Esophagus muscularis mucosa (tissue), 4 donors: ENCODE measurements at regions not wholly inside any gene's neighbourhood (a gene's known extent, or its start where the extent isn't known, plus 50 kb on each side); places are given as distances from the start of the nearest gene placed in this dataset.
A peak's percentile ranks its signal among the peaks of the same experiment; 100 is the strongest.

ENCODE experiments used
- DNase-seq: peaks from one replicate; pipeline ENCODE4 v3.0.0-alpha.2; 2017; ENCODE audit errors: extremely low spot score
- H3K27ac ChIP-seq, 4 donors: fragments of 200-600 bp; sonication (generic); replicated peaks in 1 of 4; 1 replicate in 3 of 4; 2 replicates in 1 of 4; pipeline ENCODE4 v1.5.1; 2016 to 2019; ENCODE audit warnings: mild to moderate bottlenecking in 1 of 4
- H3K27me3 ChIP-seq, 4 donors: fragments of 200-600 bp; sonication (generic); one replicate each; pipeline versions ENCODE4 v1.5.1 to v1.6.0; 2016 to 2019
- H3K36me3 ChIP-seq, 4 donors: fragments of 200-600 bp; sonication (generic); one replicate each; pipeline ENCODE4 v1.5.1; 2016 to 2019
- H3K4me1 ChIP-seq, 4 donors: fragments of 200-600 bp; sonication (generic); one replicate each; pipeline ENCODE4 v1.5.1; 2016 to 2019
- H3K4me3 ChIP-seq, 4 donors: fragments of 200-600 bp; sonication (generic); 1 replicate in 2 of 4; 2 replicates in 2 of 4; pipeline ENCODE4 v1.5.1; 2016 to 2019; ENCODE audit warnings: mild to moderate bottlenecking in 4 of 4, moderate library complexity in 1 of 4
- H3K9me3 ChIP-seq, 4 donors: fragments of 200-600 bp; sonication (generic); 1 replicate in 3 of 4; 2 replicates in 1 of 4; pipeline ENCODE4 v1.5.1; 2016 to 2019
- CTCF ChIP-seq, 3 experiments: fragments of 200-600 bp in 2 of 3; fragments of 450-650 bp in 1 of 3; sonication (generic) in 2 of 3; IDR thresholded peaks; one replicate each; pipeline ENCODE4 v1.5.1; 2017 to 2019; ENCODE audit warnings: antibody characterized with exemption in 3 of 3, mild to moderate bottlenecking in 2 of 3, moderate library complexity in 1 of 3
- EP300 ChIP-seq: sonication (generic); formaldehyde crosslinking; IDR thresholded peaks from one replicate; pipeline ENCODE4 v1.6.1; 2017; ENCODE audit warnings: antibody characterized with exemption
- POLR2A ChIP-seq: fragments of 450-650 bp; IDR thresholded peaks from one replicate; pipeline ENCODE4 v1.6.1; 2017; ENCODE audit warnings: antibody characterized with exemption, moderate library complexity, mild to moderate bottlenecking, low read depth
- POLR2AphosphoS5 ChIP-seq, 2 donors: sonication (generic); formaldehyde crosslinking; IDR thresholded peaks; one replicate each; pipeline ENCODE4 v1.6.1; 2017; ENCODE audit warnings: antibody characterized with exemption in 2 of 2
- WGBS: methylation state at CpG from one replicate; pipeline ENCODE4 v1.1.5; 2018; 5-methylcytosine and 5-hydroxymethylcytosine counted together
- intact Hi-C: fragments of 100-400 bp; cut with DNase I; formaldehyde crosslinking; loops from one replicate; pipeline ENCODE4 v1.15.1; 2023

GRCh38 chr7:33771422-33771821, 133.9 kb upstream of the BMPER start:
- Histone ChIP-seq H3K4me1 (peaks cover 0 to 4% (median 0%) of the 10 kb centered on the region in 4 donors), H3K27ac (no peak overlapping the region), H3K27me3 (no peaks in the 10 kb centered on the region), H3K36me3 (no peaks in the 10 kb centered on the region), H3K9me3 (no peaks in the 10 kb centered on the region), H3K4me3 (no peak overlapping the region)
- no peak for TF ChIP-seq POLR2A
- no peak for TF ChIP-seq POLR2AphosphoS5 (IDR thresholded peaks at IDR 0.05)
- TF ChIP-seq EP300, result no peak
- no peak for TF ChIP-seq CTCF (IDR thresholded peaks at IDR 0.05)
- 96% methylated on average over 3 of the region's 3 CpGs for WGBS
- no peak for DNase-seq
- intact Hi-C loops, result no loop called here

- DNase-seq, result no peak
- no peaks in the 10 kb centered on the region for H3K36me3 ChIP-seq
- intact Hi-C loops, result no loop called here
- no peak for TF ChIP-seq EP300
- TF ChIP-seq POLR2AphosphoS5 (IDR thresholded peaks at IDR 0.05), result no peak
- no peak for TF ChIP-seq POLR2A
- TF ChIP-seq CTCF (IDR thresholded peaks at IDR 0.05), result no peak
- no peaks in the 10 kb centered on the region for H3K9me3 ChIP-seq
- no peak overlapping the region for H3K4me3 ChIP-seq
- H3K27me3 ChIP-seq, result no peaks in the 10 kb centered on the region
- peaks cover 0 to 4% (median 0%) of the 10 kb centered on the region in 4 donors for H3K4me1 ChIP-seq
- no peak overlapping the region for H3K27ac ChIP-seq
Measured at GRCh38 chr7:33773053-33773452, 132.3 kb upstream of the BMPER start.

- intact Hi-C loops, result no loop called here
- H3K27ac ChIP-seq, result peak overlapping the region in 1 of 4 donors; percentile 55
- no peaks in the 10 kb centered on the region for H3K36me3 ChIP-seq
- no peaks in the 10 kb centered on the region for H3K27me3 ChIP-seq
- peaks cover 0 to 4% (median 0%) of the 10 kb centered on the region in 4 donors for H3K4me1 ChIP-seq
- WGBS, result 62% methylated on average over 6 of the region's 6 CpGs
- no peaks in the 10 kb centered on the region for H3K9me3 ChIP-seq
- H3K4me3 ChIP-seq, result no peak overlapping the region
- TF ChIP-seq POLR2A, result no peak
- TF ChIP-seq EP300, result no peak
- TF ChIP-seq CTCF (IDR thresholded peaks at IDR 0.05), result no peak
- no peak for TF ChIP-seq POLR2AphosphoS5 (IDR thresholded peaks at IDR 0.05)
- no peak for DNase-seq
Measured at GRCh38 chr7:33774762-33775523, 130.4 kb upstream of the BMPER start.

GRCh38 chr7:33775790-33776189, 129.5 kb upstream of the BMPER start:
- H3K27ac ChIP-seq, result no peak overlapping the region
- intact Hi-C loops, result no loop called here

More at GRCh38 chr7:33775790-33776189, 129.5 kb upstream of the BMPER start:
- Histone ChIP-seq H3K27me3 (no peaks in the 10 kb centered on the region), H3K4me3 (no peak overlapping the region), H3K36me3 (no peaks in the 10 kb centered on the region), H3K4me1 (peaks cover 0 to 4% (median 0%) of the 10 kb centered on the region in 4 donors), H3K9me3 (no peaks in the 10 kb centered on the region)
- no peak for DNase-seq
- no peak for TF ChIP-seq POLR2A
- TF ChIP-seq EP300, result no peak
- no peak for TF ChIP-seq POLR2AphosphoS5 (IDR thresholded peaks at IDR 0.05)
- no peak for TF ChIP-seq CTCF (IDR thresholded peaks at IDR 0.05)
- 83% methylated on average over 4 of the region's 4 CpGs for WGBS
